H1 (cell line): ENCODE measurements at regions not wholly inside any gene's neighbourhood (a gene's known extent, or its start where the extent isn't known, plus 50 kb on each side); places are given as distances from the start of the nearest gene placed in this dataset.

Source experiments
- BRCA1 ChIP-seq: IDR thresholded peaks from 2 replicates; pipeline ENCODE4 v1.6.1; 2012; ENCODE audit warnings: low read depth, low read length, improper control_type of control experiment
- EZH2 ChIP-seq: fragments of 200-600 bp; sonication (generic); IDR thresholded peaks from 2 replicates; pipeline ENCODE4 v1.7.1; 2012; ENCODE audit warnings: low read depth, mild to moderate bottlenecking, moderate library complexity, low read length, inconsistent platforms; ENCODE audit not compliant: severe bottlenecking
- KDM1A ChIP-seq: fragments of 200-600, 300-600 bp; sonication (generic); IDR thresholded peaks from 2 replicates; pipeline ENCODE4 v1.7.1; 2016; ENCODE audit warnings: mild to moderate bottlenecking, low read length, borderline replicate concordance
- MAFK ChIP-seq: IDR thresholded peaks from 2 replicates; pipeline ENCODE4 v1.6.1; 2012; ENCODE audit warnings: low read depth, mild to moderate bottlenecking, improper control_type of control experiment, low read length
- POLR2A ChIP-seq, 2 experiments: IDR thresholded peaks; 1 replicate in 1 of 2; 2 replicates in 1 of 2; pipeline ENCODE4 v1.6.1; 2011; ENCODE audit warnings: low read depth in 2 of 2, low read length in 2 of 2, mild to moderate bottlenecking in 2 of 2; ENCODE audit errors: control extremely low read depth in 1 of 2
- POU5F1 ChIP-seq: IDR thresholded peaks from 2 replicates; pipeline ENCODE4 v1.6.1; 2011; ENCODE audit warnings: low read depth, mild to moderate bottlenecking, low read length, moderate library complexity
- SP1 ChIP-seq: IDR thresholded peaks from 2 replicates; pipeline ENCODE4 v1.6.1; 2011; ENCODE audit warnings: low read depth, low read length
- TEAD4 ChIP-seq: IDR thresholded peaks from 2 replicates; pipeline ENCODE4 v1.6.1; 2012; ENCODE audit warnings: low read depth, low read length, inconsistent platforms, mixed read lengths
- TF ChIP-seq, protein P1 (sequence below), 3 experiments: IDR thresholded peaks; 1 replicate in 2 of 3; 2 replicates in 1 of 3; pipeline versions ENCODE4 v1.5.1 to v1.6.1; 2011; ENCODE audit warnings: low read length in 3 of 3, mild to moderate bottlenecking in 3 of 3, inconsistent platforms in 2 of 3, low read depth in 1 of 3, moderate library complexity in 1 of 3; ENCODE audit not compliant: insufficient read depth in 1 of 3; ENCODE audit errors: control extremely low read depth in 1 of 3
- TF ChIP-seq, protein P2 (sequence below): IDR thresholded peaks from 2 replicates; pipeline ENCODE4 v1.6.1; 2012; ENCODE audit warnings: low read length, inconsistent platforms
- TF ChIP-seq, protein P3 (sequence below): IDR thresholded peaks from 2 replicates; pipeline ENCODE4 v1.6.1; 2011; ENCODE audit warnings: low read length, improper control_type of control experiment

DNA sequence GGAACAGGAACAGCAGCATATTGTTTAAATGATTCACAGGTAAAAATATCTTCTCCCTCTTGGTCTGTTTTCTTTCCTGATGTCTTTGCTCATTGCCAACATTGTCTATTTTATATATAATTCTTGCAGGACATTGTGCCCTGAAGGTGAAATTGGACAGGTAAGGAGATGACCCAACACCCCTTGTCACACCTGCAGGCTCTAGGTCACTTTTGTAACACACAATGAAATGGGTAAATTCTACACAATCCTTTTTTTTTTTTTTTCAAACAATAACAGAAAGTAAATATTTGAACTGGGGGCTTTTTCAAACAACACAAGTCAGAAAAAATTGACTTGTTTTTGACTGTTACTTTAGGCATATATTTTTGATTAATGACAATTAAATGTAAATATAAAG, 62.9 kb upstream of the ERG start:
- TF ChIP-seq POU5F1 (no peak), SP1 (no peak), BRCA1 (no peak), POLR2A (IDR thresholded peaks at IDR 0.05; ENCODE audit: control extremely low read depth in 1 of 2, low read depth in 2 of 2, low read length in 2 of 2) (no peak), EZH2 (no peak), KDM1A (no peak), TEAD4 (no peak), MAFK (no peak)
- TF ChIP-seq, protein P1, sequence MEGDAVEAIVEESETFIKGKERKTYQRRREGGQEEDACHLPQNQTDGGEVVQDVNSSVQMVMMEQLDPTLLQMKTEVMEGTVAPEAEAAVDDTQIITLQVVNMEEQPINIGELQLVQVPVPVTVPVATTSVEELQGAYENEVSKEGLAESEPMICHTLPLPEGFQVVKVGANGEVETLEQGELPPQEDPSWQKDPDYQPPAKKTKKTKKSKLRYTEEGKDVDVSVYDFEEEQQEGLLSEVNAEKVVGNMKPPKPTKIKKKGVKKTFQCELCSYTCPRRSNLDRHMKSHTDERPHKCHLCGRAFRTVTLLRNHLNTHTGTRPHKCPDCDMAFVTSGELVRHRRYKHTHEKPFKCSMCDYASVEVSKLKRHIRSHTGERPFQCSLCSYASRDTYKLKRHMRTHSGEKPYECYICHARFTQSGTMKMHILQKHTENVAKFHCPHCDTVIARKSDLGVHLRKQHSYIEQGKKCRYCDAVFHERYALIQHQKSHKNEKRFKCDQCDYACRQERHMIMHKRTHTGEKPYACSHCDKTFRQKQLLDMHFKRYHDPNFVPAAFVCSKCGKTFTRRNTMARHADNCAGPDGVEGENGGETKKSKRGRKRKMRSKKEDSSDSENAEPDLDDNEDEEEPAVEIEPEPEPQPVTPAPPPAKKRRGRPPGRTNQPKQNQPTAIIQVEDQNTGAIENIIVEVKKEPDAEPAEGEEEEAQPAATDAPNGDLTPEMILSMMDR (IDR thresholded peaks at IDR 0.05; ENCODE audit: control extremely low read depth in 1 of 3, insufficient read depth in 1 of 3, low read depth in 1 of 3, low read length in 3 of 3): no peak
- TF ChIP-seq, protein P2, sequence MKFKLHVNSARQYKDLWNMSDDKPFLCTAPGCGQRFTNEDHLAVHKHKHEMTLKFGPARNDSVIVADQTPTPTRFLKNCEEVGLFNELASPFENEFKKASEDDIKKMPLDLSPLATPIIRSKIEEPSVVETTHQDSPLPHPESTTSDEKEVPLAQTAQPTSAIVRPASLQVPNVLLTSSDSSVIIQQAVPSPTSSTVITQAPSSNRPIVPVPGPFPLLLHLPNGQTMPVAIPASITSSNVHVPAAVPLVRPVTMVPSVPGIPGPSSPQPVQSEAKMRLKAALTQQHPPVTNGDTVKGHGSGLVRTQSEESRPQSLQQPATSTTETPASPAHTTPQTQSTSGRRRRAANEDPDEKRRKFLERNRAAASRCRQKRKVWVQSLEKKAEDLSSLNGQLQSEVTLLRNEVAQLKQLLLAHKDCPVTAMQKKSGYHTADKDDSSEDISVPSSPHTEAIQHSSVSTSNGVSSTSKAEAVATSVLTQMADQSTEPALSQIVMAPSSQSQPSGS: no peak
- TF ChIP-seq, protein P3, sequence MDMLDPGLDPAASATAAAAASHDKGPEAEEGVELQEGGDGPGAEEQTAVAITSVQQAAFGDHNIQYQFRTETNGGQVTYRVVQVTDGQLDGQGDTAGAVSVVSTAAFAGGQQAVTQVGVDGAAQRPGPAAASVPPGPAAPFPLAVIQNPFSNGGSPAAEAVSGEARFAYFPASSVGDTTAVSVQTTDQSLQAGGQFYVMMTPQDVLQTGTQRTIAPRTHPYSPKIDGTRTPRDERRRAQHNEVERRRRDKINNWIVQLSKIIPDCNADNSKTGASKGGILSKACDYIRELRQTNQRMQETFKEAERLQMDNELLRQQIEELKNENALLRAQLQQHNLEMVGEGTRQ: no peak
